Stimulated activated CD8-positive, alpha-beta memory T cell treated with anti-CD3 and anti-CD28 coated beads, Interleukin-15, amount 100 ng/mL, for 48 hours (primary cell): ENCODE measurements at regions not wholly inside any gene's neighbourhood (a gene's known extent, or its start where the extent isn't known, plus 50 kb on each side); places are given as distances from the start of the nearest gene placed in this dataset.

ENCODE experiments used
- DNase-seq, 2 donors: peaks; one replicate each; pipeline ENCODE4 v3.0.0-alpha.2; 2020; ENCODE audit warnings: low read depth in 2 of 2

GRCh38 chr11:79980916-79981315 is 540.1 kb upstream of the TENM4 start:
- no peak for DNase-seq

DNA sequence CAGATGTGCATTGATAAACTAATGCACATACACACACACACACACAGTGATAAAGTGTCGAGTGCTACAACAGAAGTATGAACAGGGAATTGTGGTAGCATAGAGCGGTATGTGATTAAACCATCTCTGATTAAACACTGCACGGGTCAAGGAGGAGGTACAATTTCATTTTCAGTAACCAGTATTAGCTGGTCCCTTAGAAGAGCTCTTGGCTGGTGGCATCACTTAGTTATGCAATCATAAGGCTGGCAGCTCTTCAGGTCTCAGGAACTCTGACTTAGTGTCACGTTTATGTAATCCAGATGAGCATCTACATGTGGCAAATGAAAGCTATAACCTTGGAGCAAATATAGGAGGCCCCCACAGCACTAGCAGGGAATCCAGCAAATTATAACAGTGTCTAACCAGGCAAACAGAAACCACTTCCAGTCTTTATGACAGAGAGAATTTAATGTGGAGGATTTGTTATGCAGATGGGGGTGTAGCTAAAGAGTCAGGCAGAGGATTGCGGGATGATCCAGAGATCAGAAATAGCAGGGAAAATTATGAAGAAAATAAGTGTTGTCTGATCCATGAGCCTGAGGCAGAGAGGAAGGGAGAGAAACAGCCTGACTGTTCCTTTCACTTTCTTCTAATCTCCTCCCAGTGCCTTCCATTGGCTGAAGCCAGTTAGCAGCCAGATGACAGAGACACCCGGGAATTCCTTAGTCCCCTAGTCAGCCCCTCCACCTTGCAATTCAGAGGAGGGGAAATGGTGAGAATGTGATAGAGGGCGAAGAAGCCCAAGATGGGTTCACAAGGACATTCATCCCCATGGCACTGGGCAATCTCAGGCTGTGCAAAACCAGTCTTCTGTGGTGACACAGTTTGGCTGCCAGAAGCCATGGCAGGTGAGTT is 533.1 kb upstream of the TENM4 start:
- DNase-seq, result no peak

GRCh38 chr11:79971255-79971654 is 530.4 kb upstream of the TENM4 start:
- no peak for DNase-seq

DNA sequence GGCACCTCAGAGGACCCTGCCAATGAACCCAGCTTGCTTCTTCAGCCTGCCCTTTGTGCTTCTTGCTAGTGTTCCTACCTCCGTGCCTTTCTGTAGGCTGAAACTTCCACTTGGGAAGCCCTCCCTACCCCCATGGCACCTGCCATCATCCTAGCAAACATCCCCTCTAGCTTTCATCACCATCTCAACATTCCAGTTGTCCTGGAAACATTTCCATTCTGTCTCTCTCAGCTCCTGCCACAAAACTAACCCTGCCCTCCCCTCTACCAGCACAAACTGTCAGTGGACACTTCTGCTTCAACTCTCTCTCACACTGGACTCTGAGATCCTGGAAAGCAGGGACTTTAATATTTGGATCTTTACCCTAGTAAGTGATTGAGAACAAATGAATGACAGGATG is 525.8 kb upstream of the TENM4 start:
- DNase-seq, result no peak

- no peak for DNase-seq
Measured at GRCh38 chr11:79963856-79964645, 523.2 kb upstream of the TENM4 start.

DNA sequence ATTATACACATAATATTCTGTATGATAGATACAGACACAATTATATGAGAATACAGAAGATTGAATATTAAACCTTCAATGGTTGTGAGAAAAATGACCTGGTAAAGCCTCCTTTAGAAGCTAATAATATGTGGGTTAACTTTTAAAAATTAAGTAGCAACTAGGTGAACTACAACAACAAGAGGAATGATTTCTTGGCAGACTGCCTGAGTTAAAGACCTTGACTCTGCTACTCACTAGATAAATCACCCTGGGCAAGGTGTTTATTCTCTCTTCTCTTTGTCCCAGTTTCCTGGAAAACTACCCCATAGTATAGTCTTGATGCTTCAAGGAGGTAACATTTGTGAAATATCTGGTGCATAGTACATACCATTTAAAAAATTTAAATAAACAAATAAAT is 519.6 kb upstream of the TENM4 start:
- no peak for DNase-seq

DNA sequence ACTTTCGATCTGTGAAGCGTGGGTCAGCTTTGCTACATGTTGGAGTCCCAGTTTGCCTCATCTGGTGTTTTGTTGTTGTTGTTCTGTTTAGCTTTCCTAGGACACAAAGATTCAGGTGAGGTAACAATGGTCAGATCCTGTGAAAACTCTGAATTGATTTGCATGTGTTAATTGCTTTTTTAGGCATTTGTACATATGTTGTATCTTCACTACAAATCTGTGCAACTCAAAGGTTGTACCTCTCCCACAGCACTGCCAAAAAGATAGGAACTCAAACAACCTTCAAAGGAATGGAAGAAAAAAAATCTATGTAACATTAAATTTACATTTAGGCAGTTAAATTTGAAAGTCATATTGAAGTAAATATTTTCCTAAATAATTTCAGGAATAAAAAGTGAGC is 518.5 kb upstream of the TENM4 start:
- no peak for DNase-seq

GRCh38 chr11:79957702-79958101 is 516.9 kb upstream of the TENM4 start:
- DNase-seq, result no peak

GRCh38 chr11:79956061-79956460 is 515.2 kb upstream of the TENM4 start:
- no peak for DNase-seq

GRCh38 chr11:79953629-79954028 is 512.8 kb upstream of the TENM4 start:
- DNase-seq, result no peak

- no peak for DNase-seq
Measured at GRCh38 chr11:79950741-79951140, 509.9 kb upstream of the TENM4 start.

DNA sequence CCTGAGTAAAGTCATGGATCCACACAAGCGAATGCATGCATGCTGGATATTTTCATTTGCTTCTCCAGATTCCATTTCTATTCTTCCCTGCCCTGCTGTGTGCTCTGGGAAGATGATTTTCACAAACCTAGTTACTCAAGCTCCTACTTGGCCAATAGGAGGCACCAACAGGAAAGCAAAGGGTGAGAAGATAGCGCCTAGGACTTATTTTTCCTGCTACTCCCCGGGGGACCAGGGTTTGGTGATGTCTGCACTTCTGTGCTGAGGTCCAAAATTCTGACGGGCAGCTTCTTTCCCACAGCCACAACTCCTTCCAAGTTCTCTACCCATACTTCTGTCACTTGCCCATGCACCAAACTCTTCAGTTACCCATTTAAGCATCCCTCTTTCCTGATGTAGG is 509.3 kb upstream of the TENM4 start:
- DNase-seq, result no peak

- no peak for DNase-seq
Measured at GRCh38 chr11:79949574-79949973, 508.7 kb upstream of the TENM4 start.

DNA sequence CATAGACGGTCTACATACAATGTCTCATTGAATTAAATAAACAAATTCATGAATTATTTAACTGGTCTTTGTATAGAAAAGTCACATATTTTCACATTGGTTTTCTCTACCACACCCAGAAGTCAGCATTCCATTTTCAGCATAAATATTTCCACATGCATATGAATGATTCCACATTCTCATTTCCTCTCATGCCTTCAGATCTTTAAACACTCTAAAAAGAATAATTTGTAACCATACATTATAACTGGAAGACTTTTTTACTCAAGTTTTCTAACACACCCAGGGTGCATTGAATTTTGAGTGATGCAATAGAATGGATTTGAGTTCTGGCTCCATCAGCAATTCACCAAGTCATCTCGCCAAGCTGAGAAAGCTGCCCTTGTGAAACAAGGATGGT is 501.8 kb upstream of the TENM4 start:
- no peak for DNase-seq

- no peak for DNase-seq
Measured at GRCh38 chr11:79942090-79942489, 501.3 kb upstream of the TENM4 start.

GRCh38 chr11:79940974-79941735 is 500.3 kb upstream of the TENM4 start:
- no peak for DNase-seq

GRCh38 chr11:79940165-79940564 is 499.3 kb upstream of the TENM4 start:
- DNase-seq, result no peak

- no peak for DNase-seq
Measured at GRCh38 chr11:79939111-79939510, 498.3 kb upstream of the TENM4 start.

DNA sequence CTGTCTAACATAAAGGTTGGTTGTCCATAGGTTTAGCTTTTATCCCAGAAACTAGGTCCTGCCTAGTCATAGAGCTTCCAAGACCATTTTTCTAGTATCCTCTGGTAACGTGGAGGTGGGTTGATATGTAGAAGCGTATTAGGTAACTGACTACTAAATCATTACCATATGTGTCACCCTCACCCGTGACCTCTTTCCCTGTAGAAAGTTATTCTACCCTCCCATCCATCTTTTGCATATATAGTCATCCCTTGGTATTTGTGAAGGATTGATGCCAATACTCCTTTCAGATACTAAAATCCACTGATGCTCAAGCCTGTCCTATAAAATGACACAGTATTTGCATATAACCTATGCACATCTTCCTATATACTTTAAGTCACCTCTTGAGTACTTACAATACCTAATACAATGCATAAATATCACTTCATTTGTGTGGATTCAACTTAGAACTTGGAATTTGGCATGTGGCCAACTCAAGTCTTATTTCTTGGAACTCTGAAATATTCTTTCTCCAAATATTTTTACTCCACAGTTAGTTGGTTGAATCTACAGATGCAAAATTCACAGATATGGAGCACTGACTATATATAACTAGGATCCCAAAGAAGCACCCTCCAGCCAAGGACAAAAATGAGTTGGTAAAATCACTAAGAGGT is 497.0 kb upstream of the TENM4 start:
- no peak for DNase-seq

GRCh38 chr11:79932612-79933011 is 491.8 kb upstream of the TENM4 start:
- no peak for DNase-seq

DNA sequence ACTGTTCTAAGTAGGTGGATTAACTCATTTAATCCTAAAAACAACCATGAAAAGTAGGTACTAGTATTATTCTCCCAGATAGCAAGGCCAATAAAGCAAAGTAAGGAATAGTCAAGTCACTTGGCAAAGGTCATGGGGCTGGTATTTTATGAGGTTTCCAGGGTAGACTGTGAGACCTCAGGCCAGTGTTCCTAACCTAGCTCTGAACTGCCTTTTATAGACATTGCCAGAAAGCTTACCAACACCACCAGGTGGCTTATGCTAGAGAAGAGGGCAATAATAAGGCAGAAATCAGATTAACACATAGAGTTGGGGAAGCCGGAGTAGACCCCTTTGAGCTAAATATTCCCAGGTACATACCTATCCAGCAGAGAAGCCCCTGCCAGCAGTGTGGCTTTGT is 490.9 kb upstream of the TENM4 start:
- no peak for DNase-seq

- DNase-seq, result no peak
Measured at GRCh38 chr11:79926707-79927106, 485.9 kb upstream of the TENM4 start.
